HepG2 (cell line): ENCODE measurements at regions not wholly inside any gene's neighbourhood (a gene's known extent, or its start where the extent isn't known, plus 50 kb on each side); places are given as distances from the start of the nearest gene placed in this dataset.

Experiments
- ATAC-seq: fragments of 200-7000 bp; cut with Tn5 transposase; 3 replicates; pipeline ENCODE4 v1.9.1; 2020; ENCODE audit warnings: mild to moderate bottlenecking, moderate library complexity
- BruUV-seq: library from RNA; stranded (reverse); fragments of 400-500 nt; replicated peaks from 2 replicates; lab custom pipeline; 2021; lab: Mats Ljungman, UMichigan
- CTCF ChIA-PET: fragments of 300-600 bp; formaldehyde crosslinking; extraction: SDS; loops from one replicate; lab custom pipeline; 2021; ENCODE audit warnings: low total read pairs, inconsistent platforms, low intra/inter-chr PET ratio; lab: Yijun Ruan, JAX
- POLR2A ChIA-PET: fragments of 350-600 bp; sonication (Branson Sonifier 250); formaldehyde crosslinking; loops from one replicate; lab custom pipeline; 2020; ENCODE audit warnings: antibody characterized with exemption, inconsistent platforms; lab: Yijun Ruan, JAX
- DNase-seq: peaks from one replicate; pipeline ENCODE4 v3.0.0-alpha.2; 2015; ENCODE audit warnings: low spot score
- FAIRE-seq: peaks from 3 replicates; lab custom pipeline; 2011; peaks lifted over from hg19 to GRCh38; lab: Jason Lieb, UNC
- H2AFZ ChIP-seq: one replicate; pipeline ENCODE4 v1.6.1; 2011; ENCODE audit warnings: low read length, inconsistent platforms
- H3K27ac ChIP-seq: fragments of 300-600 bp; 3 replicates; pipeline ENCODE4 v1.8.0; 2011; ENCODE audit warnings: mixed run types, mild to moderate bottlenecking, mixed read lengths, low read length, inconsistent platforms; ENCODE audit not compliant: insufficient read depth; ENCODE audit errors: extremely low read length
- H3K27me3 ChIP-seq, 2 experiments: fragments of 200-600 bp in 1 of 2; 2 replicates in 1 of 2; 3 replicates in 1 of 2; pipeline versions ENCODE4 v1.6.0 to v1.8.0; 2011; ENCODE audit warnings: low read length in 2 of 2, mild to moderate bottlenecking in 2 of 2, moderate library complexity in 2 of 2, inconsistent platforms in 1 of 2; ENCODE audit not compliant: insufficient read depth in 2 of 2, control insufficient read depth in 1 of 2
- H3K36me3 ChIP-seq, 2 experiments: fragments of 200-600 bp in 1 of 2; replicated peaks in 1 of 2; 2 replicates in 1 of 2; 3 replicates in 1 of 2; pipeline versions ENCODE4 v1.5.1 to v1.8.0; 2011; ENCODE audit warnings: low read length in 2 of 2, inconsistent platforms in 1 of 2; ENCODE audit not compliant: insufficient read depth in 2 of 2, control insufficient read depth in 1 of 2
- H3K4me1 ChIP-seq: 2 replicates; pipeline ENCODE4 v1.5.1; 2012; ENCODE audit warnings: low read length, inconsistent platforms; ENCODE audit not compliant: insufficient read depth
- H3K4me2 ChIP-seq: 2 replicates; pipeline ENCODE4 v1.6.0; 2011; ENCODE audit warnings: low read depth, low read length, inconsistent platforms
- H3K4me3 ChIP-seq, 3 experiments: fragments of 200-600 bp in 1 of 3; sonication (generic), shearing (Covaris generic) in 1 of 3; replicated peaks in 1 of 3; 2 replicates each; pipeline ENCODE4 v1.5.1; 2011 to 2016; ENCODE audit warnings: low read length in 3 of 3, inconsistent platforms in 2 of 3, low read depth in 2 of 3, mild to moderate bottlenecking in 2 of 3, control low read depth in 1 of 3, mixed read lengths in 1 of 3; ENCODE audit not compliant: insufficient read depth in 1 of 3
- H3K79me2 ChIP-seq: one replicate; pipeline ENCODE4 v1.6.1; 2011; ENCODE audit warnings: low read length, inconsistent platforms; ENCODE audit not compliant: insufficient read depth
- H3K9ac ChIP-seq: 2 replicates; pipeline ENCODE4 v1.6.0; 2011; ENCODE audit warnings: mild to moderate bottlenecking, low read depth, low read length, inconsistent platforms; ENCODE audit not compliant: insufficient read depth
- H3K9me3 ChIP-seq: 2 replicates; pipeline ENCODE4 v1.5.1; 2012; ENCODE audit warnings: mild to moderate bottlenecking, low read length
- H4K20me1 ChIP-seq: 2 replicates; pipeline ENCODE4 v1.6.0; 2011; ENCODE audit warnings: inconsistent platforms, mild to moderate bottlenecking, low read length, moderate library complexity; ENCODE audit not compliant: insufficient read depth
- ATF7 ChIP-seq, 2 experiments: fragments of 450-650 bp in 1 of 2; sonication (generic) in 1 of 2; formaldehyde crosslinking in 1 of 2; IDR thresholded peaks; 2 replicates each; pipeline versions ENCODE4 v1.4.0 to v1.6.1; 2016 to 2020; ENCODE audit warnings: antibody characterized with exemption in 1 of 2, mild to moderate bottlenecking in 1 of 2, missing genetic modification reagents in 1 of 2
- CBX1 ChIP-seq: IDR thresholded peaks from one replicate; pipeline ENCODE4 v1.6.1; 2016; ENCODE audit warnings: antibody characterized with exemption, low read depth
- CREB1 ChIP-seq, 2 experiments: fragments of 450-650 bp in 1 of 2; IDR thresholded peaks; 2 replicates each; pipeline ENCODE4 v1.6.1; 2016 to 2017; ENCODE audit warnings: control low read depth in 1 of 2, mild to moderate bottlenecking in 1 of 2, missing compliant biosample characterization in 1 of 2, missing genetic modification characterization in 1 of 2
- FOXM1 ChIP-seq: sonication (generic); formaldehyde crosslinking; IDR thresholded peaks from 2 replicates; pipeline ENCODE4 v1.5.0; 2020; ENCODE audit warnings: missing genetic modification reagents
- GLI4 ChIP-seq: sonication (generic); formaldehyde crosslinking; IDR thresholded peaks from 2 replicates; pipeline ENCODE4 v1.5.1; 2020; ENCODE audit warnings: missing genetic modification reagents, mild to moderate bottlenecking, moderate library complexity, borderline replicate concordance
- NCOA2 ChIP-seq: sonication (generic); formaldehyde crosslinking; IDR thresholded peaks from 2 replicates; pipeline ENCODE4 v1.8.0; 2022; ENCODE audit warnings: inconsistent platforms
- PHF21A ChIP-seq: sonication (generic); formaldehyde crosslinking; IDR thresholded peaks from 2 replicates; pipeline ENCODE4 v1.5.0; 2020; ENCODE audit warnings: mild to moderate bottlenecking, missing genetic modification reagents
- PHF8 ChIP-seq: sonication (generic); formaldehyde crosslinking; IDR thresholded peaks from 2 replicates; pipeline ENCODE4 v1.5.0; 2020; ENCODE audit warnings: missing genetic modification reagents
- RFX1 ChIP-seq: fragments of 450-650 bp; IDR thresholded peaks from 2 replicates; pipeline ENCODE4 v1.6.1; 2017
- SKI ChIP-seq: fragments of 450-650 bp; IDR thresholded peaks from one replicate; pipeline ENCODE4 v1.6.1; 2018; ENCODE audit warnings: mild to moderate bottlenecking; ENCODE audit not compliant: partially characterized antibody
- SKIL ChIP-seq: sonication (generic); formaldehyde crosslinking; IDR thresholded peaks from 2 replicates; pipeline ENCODE4 v1.8.0; 2022; ENCODE audit warnings: missing genetic modification reagents, mild to moderate bottlenecking, moderate library complexity, borderline replicate concordance
- SMARCE1 ChIP-seq: fragments of 450-650 bp; IDR thresholded peaks from 2 replicates; pipeline ENCODE4 v1.6.1; 2017; ENCODE audit warnings: borderline replicate concordance
- ZBTB8A ChIP-seq: sonication (generic); formaldehyde crosslinking; IDR thresholded peaks from 2 replicates; pipeline ENCODE4 v1.4.0; 2020; ENCODE audit warnings: mild to moderate bottlenecking, low read depth, missing genetic modification reagents, borderline replicate concordance
- ZNF737 ChIP-seq: sonication (generic); formaldehyde crosslinking; IDR thresholded peaks from 2 replicates; pipeline ENCODE4 v1.5.0; 2020; ENCODE audit warnings: missing genetic modification reagents, mild to moderate bottlenecking, borderline replicate concordance
- WGBS: methylation state at CpG from one replicate; pipeline ENCODE4 v1.1.6; 2017; ENCODE audit warnings: low lambda C conversion rate; 5-methylcytosine and 5-hydroxymethylcytosine counted together
- in situ Hi-C: cut with HindIII; loops from 2 replicates; pipeline ENCODE4 v1.10.0; 2017; ENCODE audit warnings: low pct_unique_long_range_greater_than_20kb; ENCODE audit not compliant: extremely low pct_ligation_motif_present
- intact Hi-C: fragments of 100-400 bp; cut with micrococcal nuclease; formaldehyde crosslinking; loops from one replicate; pipeline ENCODE4 v1.10.0; 2022; ENCODE audit not compliant: unreplicated experiment

DNA sequence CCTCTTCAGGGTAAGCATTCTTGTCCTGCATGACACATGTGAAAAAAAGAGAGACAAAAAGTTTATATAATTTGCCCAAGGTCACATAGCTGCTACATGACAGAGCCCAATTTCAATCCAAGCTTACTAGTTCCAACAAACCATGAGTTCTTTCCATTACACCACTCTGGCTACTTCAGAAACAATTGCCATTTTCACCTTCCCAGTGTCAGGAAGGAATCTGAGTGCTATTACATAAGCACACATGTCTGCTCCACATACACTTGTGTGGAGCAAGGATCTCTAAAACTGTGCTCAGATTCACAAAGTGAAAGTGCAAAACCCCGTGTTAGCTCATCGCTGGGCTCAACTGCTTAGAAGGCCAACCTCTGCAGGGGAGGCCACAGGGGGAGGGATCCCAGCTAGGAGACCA lies 356.2 kb upstream of the NFE2L3 start (continued):
- no peak for TF ChIP-seq SKIL (CRISPR knock-in tag)
- no peak for TF ChIP-seq ZNF737
- no peak for TF ChIP-seq FOXM1 (CRISPR knock-in tag)

GRCh38 chr7:25798344-25798743 lies 353.7 kb upstream of the NFE2L3 start:
- intact Hi-C loops, result no loop called here

GRCh38 chr7:25801214-25801613 lies 350.8 kb upstream of the NFE2L3 start:
- Histone ChIP-seq H3K36me3 (no peaks in the 10 kb centered on the region), H2AFZ (no peak overlapping the region), H3K9ac (no peak overlapping the region), H3K4me1 (no peaks in the 10 kb centered on the region), H3K27ac (no peak overlapping the region), H3K9me3 (no peaks in the 10 kb centered on the region), H3K4me2 (no peak overlapping the region), H3K79me2 (no peaks in the 10 kb centered on the region), H4K20me1 (no peaks in the 10 kb centered on the region), H3K27me3 (no peaks in the 10 kb centered on the region), H3K4me3 (no peak overlapping the region)
- ATAC-seq, result no peak
- in situ Hi-C loops (no loop called here), intact Hi-C loops (no loop called here)
- no peak for TF ChIP-seq PHF8
- no peak for TF ChIP-seq CBX1
- TF ChIP-seq GLI4 (CRISPR knock-in tag), result no peak
- peak; percentile 98 for TF ChIP-seq ATF7 (IDR thresholded peaks at IDR 0.05)
- TF ChIP-seq ATF7 (CRISPR knock-in tag; IDR thresholded peaks at IDR 0.05), result no peak
- peak; percentile 94 for TF ChIP-seq CREB1 (IDR thresholded peaks at IDR 0.05)
- no peak for TF ChIP-seq CREB1 (CRISPR knock-in tag; IDR thresholded peaks at IDR 0.05)
- no peak for TF ChIP-seq RFX1
- no peak for TF ChIP-seq SMARCE1
- TF ChIP-seq NCOA2 (CRISPR knock-in tag), result no peak
- TF ChIP-seq SKI, result no peak
- ChIA-PET CTCF (no interaction called here), POLR2A (no interaction called here)
- BruUV-seq, result no TSS peak
- FAIRE-seq, result no peak
- WGBS, result 7% methylated on average over 3 of the region's 3 CpGs
- DNase-seq, result no peak

More at GRCh38 chr7:25798344-25798743, 353.7 kb upstream of the NFE2L3 start:
- Histone ChIP-seq H3K27me3 (no peaks in the 10 kb centered on the region), H3K4me1 (no peaks in the 10 kb centered on the region), H3K9me3 (no peaks in the 10 kb centered on the region), H3K36me3 (no peaks in the 10 kb centered on the region), H3K27ac (no peak overlapping the region), H3K4me3 (no peak overlapping the region), H3K79me2 (no peaks in the 10 kb centered on the region), H4K20me1 (no peaks in the 10 kb centered on the region), H2AFZ (no peak overlapping the region), H3K9ac (no peak overlapping the region), H3K4me2 (no peak overlapping the region)
- no TSS peak for BruUV-seq
- DNase-seq, result no peak
- no peak for ATAC-seq
- ChIA-PET POLR2A (no interaction called here), CTCF (no interaction called here)
- in situ Hi-C loops, result no loop called here
- TF ChIP-seq ZBTB8A (CRISPR knock-in tag) (no peak), PHF21A (CRISPR knock-in tag) (no peak)
- 45% methylated on average over 1 of the region's 1 CpG for WGBS
- no peak for FAIRE-seq
